ENCODE measurements at regions not wholly inside any gene's neighbourhood (a gene's known extent, or its start where the extent isn't known, plus 50 kb on each side); places are given as distances from the start of the nearest gene placed in this dataset.
"Not testable (repeated sequence)": the region's sequence is repeated elsewhere in the genome, so short reads cannot be mapped to it uniquely, and the experiment has no call there.

GRCh38 chr1:114253900-114254299 lies 100.2 kb upstream of the SYT6 start:
- Mint-ChIP-seq H3K27me3 (ENCODE audit: low read depth) (no peaks in the 10 kb centered on the region), H3K4me1 (ENCODE audit: low read depth) (no peaks in the 10 kb centered on the region), H3K27ac (no peak overlapping the region), H3K36me3 (ENCODE audit: insufficient read depth in 2 of 2) (peaks cover 2% of the 10 kb centered on the region in 2 donors), H3K4me3 (no peak overlapping the region), H3K9me3 (peaks cover 2 to 4% of the 10 kb centered on the region in 2 donors)
- no peak for ATAC-seq (replicated peaks in 1 of 2)
- DNase-seq, result no peak

GRCh38 chr1:114251573-114251939 lies 97.9 kb upstream of the SYT6 start:
- Mint-ChIP-seq H3K4me1 (ENCODE audit: low read depth) (no peaks in the 10 kb centered on the region), H3K36me3 (ENCODE audit: insufficient read depth in 2 of 2) (peaks cover 2% of the 10 kb centered on the region in 2 donors), H3K27me3 (ENCODE audit: low read depth) (no peaks in the 10 kb centered on the region), H3K4me3 (no peak overlapping the region), H3K27ac (no peak overlapping the region), H3K9me3 (peaks cover 2 to 4% of the 10 kb centered on the region in 2 donors)
- ATAC-seq (replicated peaks in 1 of 2) (no peak), DNase-seq (no peak)

DNA sequence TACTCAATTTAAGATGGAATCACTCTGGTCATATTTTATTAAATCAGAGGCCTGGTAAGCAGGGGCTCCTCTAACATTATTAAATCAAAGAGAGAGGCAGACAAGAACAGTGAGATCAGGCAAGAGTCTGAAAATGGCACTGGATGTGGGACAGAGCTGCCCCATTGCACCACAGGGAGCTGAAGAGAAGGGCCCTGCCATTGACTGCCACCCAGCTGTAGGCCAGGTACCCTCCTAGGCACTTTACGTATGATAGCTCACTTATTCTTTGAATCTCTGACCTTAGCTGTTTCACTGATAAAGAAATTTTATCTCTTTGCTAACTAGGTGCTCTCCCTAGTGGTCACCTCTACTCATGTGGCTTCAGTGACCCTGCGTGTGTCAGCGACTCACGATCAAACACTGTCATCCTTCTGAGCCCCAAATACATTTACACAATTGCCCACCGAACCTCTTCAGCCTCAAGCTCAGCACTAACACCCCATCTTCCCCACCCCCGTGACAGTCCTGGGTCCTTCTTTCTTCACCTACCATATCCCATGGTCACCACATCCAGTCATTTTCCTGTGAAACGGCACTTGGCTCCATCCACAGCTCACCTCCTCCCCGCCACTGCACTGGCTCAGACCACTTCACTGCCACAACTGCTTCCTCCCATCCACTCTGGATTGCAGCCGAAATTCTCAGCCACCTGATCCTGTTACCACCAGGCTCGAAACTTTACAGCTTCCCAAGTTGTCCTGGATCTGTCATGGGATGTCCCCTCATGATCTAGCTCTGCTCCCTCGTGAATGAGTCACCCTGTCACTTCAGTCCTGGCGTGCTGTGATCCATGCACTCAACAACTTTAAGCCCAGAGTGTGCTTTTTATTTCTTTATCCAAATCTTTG lies 97.3 kb upstream of the SYT6 start:
- ATAC-seq (replicated peaks in 1 of 2) (no peak), DNase-seq (no peak)
- Mint-ChIP-seq H3K36me3 (ENCODE audit: insufficient read depth in 2 of 2) (peaks cover 2 to 4% of the 10 kb centered on the region in 2 donors), H3K27me3 (ENCODE audit: low read depth) (no peaks in the 10 kb centered on the region), H3K9me3 (peaks cover 0 to 4% of the 10 kb centered on the region in 2 donors), H3K27ac (no peak overlapping the region), H3K4me1 (ENCODE audit: low read depth) (no peaks in the 10 kb centered on the region), H3K4me3 (no peak overlapping the region)

DNA sequence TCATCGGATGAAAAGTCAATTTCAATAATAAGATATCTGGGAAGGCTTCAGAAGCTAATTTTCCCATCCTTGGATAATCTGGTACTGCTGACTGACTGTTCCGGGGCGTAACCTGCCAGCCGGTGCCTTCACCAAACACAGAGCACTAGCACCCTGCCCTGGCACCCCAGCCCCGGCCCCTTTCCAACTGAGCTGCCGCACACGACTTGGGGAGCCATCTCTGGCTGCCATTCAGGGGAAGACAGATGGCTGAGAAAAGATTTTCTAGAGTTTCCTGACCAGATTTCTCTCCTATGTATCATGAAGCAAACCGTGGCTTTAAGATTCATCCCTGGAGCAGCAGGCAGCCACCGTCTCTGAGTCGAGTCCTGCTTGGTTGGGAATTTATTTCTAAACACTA lies 96.0 kb upstream of the SYT6 start:
- no peaks in the 10 kb centered on the region for H3K4me1 Mint-ChIP-seq (ENCODE audit: low read depth)
- peaks cover under 1 to 4% of the 10 kb centered on the region in 2 donors for H3K9me3 Mint-ChIP-seq
- DNase-seq (no peak), ATAC-seq (replicated peaks in 1 of 2) (no peak)
- H3K4me3 Mint-ChIP-seq, result no peak overlapping the region
- peaks cover 0 to 4% of the 10 kb centered on the region in 2 donors for H3K36me3 Mint-ChIP-seq (ENCODE audit: insufficient read depth in 2 of 2)
- H3K27ac Mint-ChIP-seq, result no peak overlapping the region
- no peaks in the 10 kb centered on the region for H3K27me3 Mint-ChIP-seq (ENCODE audit: low read depth)

DNA sequence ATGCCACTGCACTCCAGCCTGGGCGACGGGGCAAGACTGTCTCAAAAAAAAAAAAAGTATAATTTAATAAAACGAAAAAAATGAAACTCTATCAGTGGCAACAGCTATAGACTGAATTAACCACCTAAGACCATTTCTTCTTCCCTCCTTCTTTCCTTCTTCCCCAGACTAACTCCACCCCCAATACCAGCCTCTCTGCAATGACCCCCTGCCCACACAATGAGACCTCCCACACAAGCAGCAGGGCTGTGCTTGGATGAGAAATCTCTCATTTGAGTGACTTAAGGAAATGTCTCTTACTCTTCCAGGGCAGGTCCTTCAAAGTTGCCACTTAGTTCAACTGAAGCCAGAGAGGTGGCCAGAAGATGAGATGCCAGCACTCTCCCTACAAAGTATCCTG lies 94.5 kb upstream of the SYT6 start:
- no peak for DNase-seq
- ATAC-seq (replicated peaks in 1 of 2), result no peak
- Mint-ChIP-seq H3K27ac (no peak overlapping the region), H3K4me3 (no peak overlapping the region), H3K9me3 (peaks cover 7 to 9% of the 10 kb centered on the region in 2 donors), H3K27me3 (ENCODE audit: low read depth) (no peaks in the 10 kb centered on the region), H3K4me1 (ENCODE audit: low read depth) (no peaks in the 10 kb centered on the region), H3K36me3 (ENCODE audit: insufficient read depth in 2 of 2) (peaks cover 2 to 7% of the 10 kb centered on the region in 2 donors)

- not testable (repeated sequence) for H3K4me3 Mint-ChIP-seq; H3K4me1 Mint-ChIP-seq (ENCODE audit: low read depth); DNase-seq; H3K27me3 Mint-ChIP-seq (ENCODE audit: low read depth); H3K27ac Mint-ChIP-seq; ATAC-seq (replicated peaks in 1 of 2)
- Mint-ChIP-seq H3K9me3 (peaks cover 12 to 13% of the 10 kb centered on the region in 2 donors), H3K36me3 (ENCODE audit: insufficient read depth in 2 of 2) (peaks cover 7 to 11% of the 10 kb centered on the region in 2 donors)
Measured at GRCh38 chr1:114242531-114243210, 89.0 kb upstream of the SYT6 start.

GRCh38 chr1:114238053-114238452 lies 84.4 kb upstream of the SYT6 start:
- H3K9me3 Mint-ChIP-seq, result peaks cover 4% of the 10 kb centered on the region in 2 donors
- H3K4me3 Mint-ChIP-seq, result no peak overlapping the region
- DNase-seq (no peak), ATAC-seq (replicated peaks in 1 of 2) (no peak)
- H3K27me3 Mint-ChIP-seq (ENCODE audit: low read depth), result no peaks in the 10 kb centered on the region
- no peaks in the 10 kb centered on the region for H3K4me1 Mint-ChIP-seq (ENCODE audit: low read depth)
- no peak overlapping the region for H3K27ac Mint-ChIP-seq
- H3K36me3 Mint-ChIP-seq (ENCODE audit: insufficient read depth in 2 of 2), result peaks cover 4 to 6% of the 10 kb centered on the region in 2 donors

DNA sequence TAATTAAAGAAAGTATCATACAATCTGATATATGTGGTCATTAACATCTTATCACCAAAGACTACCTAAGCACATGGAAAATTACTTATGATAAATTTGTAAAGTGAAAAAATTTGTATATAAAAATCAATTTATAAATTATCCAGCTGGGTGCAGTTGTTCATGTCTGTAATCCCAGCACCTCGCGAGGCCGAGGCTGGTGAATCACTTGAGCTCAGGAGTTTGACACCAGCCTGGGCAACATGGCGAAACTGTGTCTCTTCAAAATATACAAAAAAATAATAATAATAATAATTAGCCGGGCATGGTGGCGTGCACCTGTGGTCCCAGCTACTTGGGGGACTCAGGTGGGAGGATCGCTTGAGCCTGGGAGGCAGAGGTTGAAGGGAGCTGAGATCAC lies 82.8 kb upstream of the SYT6 start:
- ATAC-seq (replicated peaks in 1 of 2) (no peak), DNase-seq (no peak)
- H3K36me3 Mint-ChIP-seq (ENCODE audit: insufficient read depth in 2 of 2), result peaks cover 4 to 6% of the 10 kb centered on the region in 2 donors
- no peak overlapping the region for H3K27ac Mint-ChIP-seq
- H3K4me1 Mint-ChIP-seq (ENCODE audit: low read depth), result no peaks in the 10 kb centered on the region
- H3K27me3 Mint-ChIP-seq (ENCODE audit: low read depth), result no peaks in the 10 kb centered on the region
- no peak overlapping the region for H3K4me3 Mint-ChIP-seq
- peaks cover 4% of the 10 kb centered on the region in 2 donors for H3K9me3 Mint-ChIP-seq

- no peak for DNase-seq
- Mint-ChIP-seq H3K27ac (no peak overlapping the region), H3K36me3 (ENCODE audit: insufficient read depth in 2 of 2) (peaks cover 3% of the 10 kb centered on the region in 2 donors), H3K27me3 (ENCODE audit: low read depth) (no peaks in the 10 kb centered on the region), H3K9me3 (peaks cover 3% of the 10 kb centered on the region in 2 donors), H3K4me1 (ENCODE audit: low read depth) (no peaks in the 10 kb centered on the region), H3K4me3 (no peak overlapping the region)
- no peak for ATAC-seq (replicated peaks in 1 of 2)
Measured at GRCh38 chr1:114235960-114236359, 82.3 kb upstream of the SYT6 start.

DNA sequence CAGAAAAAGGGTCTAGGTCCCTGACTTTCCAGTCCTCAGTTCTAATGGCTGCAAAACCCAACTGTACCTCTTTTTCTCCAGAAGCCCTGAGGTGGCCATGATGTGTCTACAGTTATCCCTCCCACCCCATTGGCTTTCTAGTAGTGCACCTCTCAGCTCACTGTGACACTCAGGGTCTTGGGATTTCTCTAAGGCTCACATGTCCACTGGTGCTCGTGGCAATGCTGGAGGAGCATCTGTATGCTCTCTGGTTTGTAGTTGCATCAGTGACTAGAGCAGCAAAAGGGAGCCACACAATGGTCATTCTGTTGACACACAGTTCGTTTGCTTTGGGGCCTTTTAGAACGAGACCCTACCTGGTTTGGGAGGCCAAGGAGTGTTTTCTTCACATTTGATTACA lies 81.6 kb upstream of the SYT6 start:
- Mint-ChIP-seq H3K4me1 (ENCODE audit: low read depth) (no peaks in the 10 kb centered on the region), H3K27me3 (ENCODE audit: low read depth) (no peaks in the 10 kb centered on the region), H3K9me3 (no peaks in the 10 kb centered on the region), H3K36me3 (ENCODE audit: insufficient read depth in 2 of 2) (no peaks in the 10 kb centered on the region), H3K4me3 (no peak overlapping the region), H3K27ac (no peak overlapping the region)
- ATAC-seq (replicated peaks in 1 of 2) (no peak), DNase-seq (no peak)

DNA sequence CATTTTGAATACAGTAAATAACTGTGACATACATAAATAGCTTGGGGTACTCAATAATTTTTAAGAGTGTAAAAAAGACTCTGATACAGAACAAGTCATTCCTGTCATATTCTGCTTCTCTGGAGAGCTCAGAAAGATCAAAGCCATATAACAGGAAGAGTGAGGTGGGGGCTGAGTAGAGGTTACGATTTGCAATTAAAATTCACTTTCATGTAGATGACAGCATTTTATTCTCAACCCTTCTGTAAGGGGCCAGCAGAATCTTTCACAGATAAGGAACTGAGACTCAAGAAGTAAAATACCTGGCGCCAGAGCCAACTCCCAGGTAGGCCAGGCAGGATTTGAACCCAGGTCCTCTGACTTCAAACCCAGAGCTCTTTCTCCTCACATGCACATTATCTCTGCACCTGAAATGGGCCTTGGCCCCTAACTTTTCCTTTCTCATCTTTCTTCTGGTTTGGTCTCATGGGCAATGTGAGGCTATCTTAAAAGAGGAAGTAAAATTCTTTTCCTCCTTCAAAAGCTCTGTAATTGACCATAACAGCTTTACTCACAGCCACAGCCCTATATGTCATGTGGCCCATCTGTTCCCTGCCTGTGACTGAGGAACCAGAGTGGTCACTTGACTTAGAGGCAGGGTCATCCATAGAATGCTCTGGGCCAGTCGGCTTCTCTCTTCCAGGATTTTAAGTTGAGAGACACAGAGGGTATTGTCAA lies 80.9 kb upstream of the SYT6 start:
- Mint-ChIP-seq H3K27ac (no peak overlapping the region), H3K9me3 (no peaks in the 10 kb centered on the region), H3K36me3 (ENCODE audit: insufficient read depth in 2 of 2) (no peaks in the 10 kb centered on the region), H3K27me3 (ENCODE audit: low read depth) (no peaks in the 10 kb centered on the region), H3K4me3 (no peak overlapping the region), H3K4me1 (ENCODE audit: low read depth) (no peaks in the 10 kb centered on the region)
- DNase-seq, result no peak
- ATAC-seq (replicated peaks in 1 of 2), result no peak

GRCh38 chr1:114232691-114233090 lies 79.0 kb upstream of the SYT6 start:
- Mint-ChIP-seq H3K9me3 (no peaks in the 10 kb centered on the region), H3K27me3 (ENCODE audit: low read depth) (no peaks in the 10 kb centered on the region), H3K36me3 (ENCODE audit: insufficient read depth in 2 of 2) (no peaks in the 10 kb centered on the region), H3K4me1 (ENCODE audit: low read depth) (no peaks in the 10 kb centered on the region), H3K27ac (no peak overlapping the region), H3K4me3 (no peak overlapping the region)
- ATAC-seq (replicated peaks in 1 of 2), result no peak
- no peak for DNase-seq

GRCh38 chr1:114231301-114231700 lies 77.6 kb upstream of the SYT6 start:
- Mint-ChIP-seq H3K27ac (no peak overlapping the region), H3K4me3 (no peak overlapping the region), H3K27me3 (ENCODE audit: low read depth) (no peaks in the 10 kb centered on the region), H3K4me1 (ENCODE audit: low read depth) (no peaks in the 10 kb centered on the region), H3K36me3 (ENCODE audit: insufficient read depth in 2 of 2) (no peaks in the 10 kb centered on the region), H3K9me3 (no peaks in the 10 kb centered on the region)
- DNase-seq (no peak), ATAC-seq (replicated peaks in 1 of 2) (no peak)
